IMR-90 (cell line): ENCODE measurements at regions not wholly inside any gene's neighbourhood (a gene's known extent, or its start where the extent isn't known, plus 50 kb on each side); places are given as distances from the start of the nearest gene placed in this dataset.

Experiments used
- ATAC-seq: fragments of 200-7000 bp; cut with Tn5 transposase; 2 replicates; pipeline ENCODE4 v1.9.1; 2020; ENCODE audit warnings: low read depth, mild to moderate bottlenecking, moderate library complexity
- BruUV-seq: library from RNA; stranded (reverse); fragments of 400-500 nt; replicated peaks from 2 replicates; lab custom pipeline; 2021; lab: Mats Ljungman, UMichigan
- CTCF ChIA-PET: fragments of 300-600 bp; formaldehyde crosslinking; extraction: SDS; loops from one replicate; lab custom pipeline; 2021; ENCODE audit warnings: antibody characterized with exemption; lab: Yijun Ruan, JAX
- POLR2A ChIA-PET: fragments of 300-600 bp; sonication (Branson Sonifier 250); formaldehyde crosslinking; loops from one replicate; lab custom pipeline; 2022; ENCODE audit warnings: antibody characterized with exemption; ENCODE audit not compliant: unreplicated experiment; lab: Charles Lee
- DNase-seq: peaks from one replicate; pipeline ENCODE4 v3.0.0; 2013
- H2AFZ ChIP-seq: replicated peaks from 2 replicates; pipeline ENCODE3; 2013; ENCODE audit warnings: low read length, mild to moderate bottlenecking; ENCODE audit not compliant: poor library complexity
- H2AK5ac ChIP-seq: 2 replicates; pipeline ENCODE4 v1.6.1; 2013; ENCODE audit warnings: low read depth, low read length, inconsistent platforms
- H2AK9ac ChIP-seq: replicated peaks from 2 replicates; pipeline ENCODE3; 2013; ENCODE audit warnings: mild to moderate bottlenecking, low read depth, low read length, moderate library complexity; ENCODE audit not compliant: poor library complexity
- H2BK120ac ChIP-seq: 2 replicates; pipeline ENCODE4 v1.6.1; 2013; ENCODE audit warnings: low read depth, low read length, inconsistent platforms
- H2BK15ac ChIP-seq: 3 replicates; pipeline ENCODE4 v1.6.1; 2013; ENCODE audit warnings: low read depth, low read length, inconsistent platforms
- H2BK20ac ChIP-seq: 2 replicates; pipeline ENCODE4 v1.6.1; 2013; ENCODE audit warnings: low read depth, mild to moderate bottlenecking, inconsistent platforms, low read length, moderate library complexity
- H2BK5ac ChIP-seq: 2 replicates; pipeline ENCODE4 v1.6.1; 2013; ENCODE audit warnings: mild to moderate bottlenecking, low read depth, low read length, inconsistent platforms; ENCODE audit not compliant: poor library complexity, severe bottlenecking
- H3K14ac ChIP-seq: replicated peaks from 2 replicates; pipeline ENCODE4 v1.6.1; 2013; ENCODE audit warnings: low read depth, low read length, inconsistent platforms
- H3K18ac ChIP-seq: 2 replicates; pipeline ENCODE4 v1.6.1; 2013; ENCODE audit warnings: low read depth, low read length, control low read depth
- H3K23ac ChIP-seq: 2 replicates; pipeline ENCODE4 v1.6.1; 2013; ENCODE audit warnings: low read depth, low read length, inconsistent platforms
- H3K27ac ChIP-seq: 2 replicates; pipeline ENCODE4 v1.5.1; 2013; ENCODE audit warnings: mild to moderate bottlenecking, control low read depth, low read length; ENCODE audit not compliant: insufficient read depth
- H3K27me3 ChIP-seq: 2 replicates; pipeline ENCODE4 v1.6.1; 2013; ENCODE audit warnings: low read length; ENCODE audit not compliant: control insufficient read depth, insufficient read depth
- H3K36me3 ChIP-seq: 2 replicates; pipeline ENCODE4 v1.6.1; 2013; ENCODE audit warnings: low read length, mixed read lengths; ENCODE audit not compliant: control insufficient read depth, insufficient read depth
- H3K4ac ChIP-seq: 2 replicates; pipeline ENCODE4 v1.6.1; 2013; ENCODE audit warnings: low read depth, low read length, inconsistent platforms
- H3K4me1 ChIP-seq: 2 replicates; pipeline ENCODE4 v1.6.1; 2013; ENCODE audit warnings: low read length, mixed read lengths; ENCODE audit not compliant: control insufficient read depth, insufficient read depth
- H3K4me2 ChIP-seq: 2 replicates; pipeline ENCODE4 v1.6.1; 2013; ENCODE audit warnings: low read depth, mild to moderate bottlenecking, control low read depth, low read length, moderate library complexity
- H3K4me3 ChIP-seq: 2 replicates; pipeline ENCODE4 v1.5.1; 2013; ENCODE audit warnings: low read depth, mild to moderate bottlenecking, control low read depth, low read length, moderate library complexity; ENCODE audit not compliant: insufficient read depth
- H3K56ac ChIP-seq: 2 replicates; pipeline ENCODE4 v1.6.1; 2013; ENCODE audit warnings: low read length, inconsistent platforms; ENCODE audit not compliant: insufficient read depth; ENCODE audit errors: extremely low read depth
- H3K79me1 ChIP-seq, 2 experiments: 2 replicates each; pipeline ENCODE4 v1.6.1; 2013; ENCODE audit warnings: low read length in 2 of 2, inconsistent platforms in 1 of 2, low read depth in 1 of 2
- H3K9ac ChIP-seq: 2 replicates; pipeline ENCODE4 v1.6.1; 2013; ENCODE audit warnings: low read depth, low read length, control low read depth
- H3K9me1 ChIP-seq: 2 replicates; pipeline ENCODE4 v1.6.1; 2013; ENCODE audit warnings: low read length, inconsistent platforms; ENCODE audit not compliant: insufficient read depth
- H3K9me3 ChIP-seq: 2 replicates; pipeline ENCODE4 v1.6.1; 2013; ENCODE audit warnings: low read length; ENCODE audit not compliant: control insufficient read depth, insufficient read depth
- H4K20me1 ChIP-seq: 2 replicates; pipeline ENCODE4 v1.6.1; 2013; ENCODE audit warnings: low read length, inconsistent platforms; ENCODE audit not compliant: insufficient read depth
- H4K5ac ChIP-seq: 2 replicates; pipeline ENCODE4 v1.6.1; 2013; ENCODE audit warnings: mild to moderate bottlenecking, low read depth, low read length, control low read depth
- H4K8ac ChIP-seq, 2 experiments: 2 replicates each; pipeline ENCODE4 v1.6.1; 2013; ENCODE audit warnings: low read depth in 2 of 2, low read length in 2 of 2, control low read depth in 1 of 2, inconsistent platforms in 1 of 2
- H4K91ac ChIP-seq: 2 replicates; pipeline ENCODE4 v1.6.1; 2013; ENCODE audit warnings: low read depth, low read length, inconsistent platforms; ENCODE audit not compliant: insufficient read depth
- CTCF ChIP-seq: conservative IDR thresholded peaks from 2 replicates; pipeline ENCODE4 v1.5.1; 2012; ENCODE audit warnings: mild to moderate bottlenecking, low read depth, low read length, improper control_type of control experiment
- whole genome bisulfite sequencing, 2 experiments: methylation state at CpG; one replicate each; pipeline versions ENCODE4 v1.1.5 to v1.1.7; 2013; ENCODE audit warnings: missing lambda C conversion rate in 2 of 2; ENCODE audit not compliant: insufficient read length in 1 of 2; ENCODE audit errors: extremely low coverage in 2 of 2; 5-methylcytosine and 5-hydroxymethylcytosine counted together
- dilution Hi-C: fragments of 300-500 bp; cut with HindIII; formaldehyde crosslinking; loops from one replicate; pipeline ENCODE4 v1.14.3; 2018; ENCODE audit warnings: low sequenced_read_pairs; ENCODE audit not compliant: unreplicated experiment
- in situ Hi-C: fragments of 300-500 bp; cut with MboI; formaldehyde crosslinking; loops from 3 replicates; pipeline ENCODE4 v1.14.3; 2019; ENCODE audit warnings: low sequenced_read_pairs, inconsistent platforms, mixed read lengths
- intact Hi-C: fragments of 100-400 bp; cut with micrococcal nuclease; formaldehyde crosslinking; loops from 2 replicates; pipeline ENCODE4 v1.10.0; 2022

- ChIA-PET CTCF (no interaction called here), POLR2A (no interaction called here)
- Histone ChIP-seq H2AK9ac (no peak overlapping the region), H3K4ac (no peak overlapping the region), H4K20me1 (no peaks in the 10 kb centered on the region), H4K8ac (no peak overlapping the region), H3K9me1 (no peaks in the 10 kb centered on the region), H2BK15ac (no peak overlapping the region), H2BK20ac (no peak overlapping the region), H2AK5ac (no peak overlapping the region), H2AFZ (no peak overlapping the region), H3K18ac (no peak overlapping the region), H4K5ac (no peak overlapping the region), H3K56ac (no peak overlapping the region), H3K27me3 (no peaks in the 10 kb centered on the region), H3K4me1 (no peaks in the 10 kb centered on the region), H3K79me1 (no peaks in the 10 kb centered on the region), H2BK5ac (no peak overlapping the region), H3K4me2 (no peak overlapping the region), H3K9ac (no peak overlapping the region), H3K9me3 (no peaks in the 10 kb centered on the region), H3K14ac (no peak overlapping the region), H3K23ac (no peak overlapping the region), H3K36me3 (no peaks in the 10 kb centered on the region), H3K4me3 (no peak overlapping the region), H3K27ac (no peak overlapping the region), H4K91ac (no peak overlapping the region), H2BK120ac (no peak overlapping the region)
- WGBS, 2 experiments: no CpG with 5 or more reads among the region's 1 CpG
- in situ Hi-C loops: no loop called here
- DNase-seq: no peak
- ATAC-seq: no peak
- no peak for TF ChIP-seq CTCF
- dilution Hi-C loops: no loop called here
- BruUV-seq: no TSS peak
- intact Hi-C loops: no loop called here
These were observed 711.1 kb upstream of the LRRC4C start for GRCh38 chr11:42170601-42171000.
